SH-SY5Y (cell line): ENCODE measurements at regions not wholly inside any gene's neighbourhood (a gene's known extent, or its start where the extent isn't known, plus 50 kb on each side); places are given as distances from the start of the nearest gene placed in this dataset.

Source experiments
- GATA2 ChIP-seq: IDR thresholded peaks from 2 replicates; pipeline ENCODE4 v1.6.1; 2011; ENCODE audit warnings: mild to moderate bottlenecking, low read depth, low read length
- GATA3 ChIP-seq: IDR thresholded peaks from 2 replicates; pipeline ENCODE4 v1.6.1; 2011; ENCODE audit warnings: low read depth, mild to moderate bottlenecking, low read length, moderate library complexity

DNA sequence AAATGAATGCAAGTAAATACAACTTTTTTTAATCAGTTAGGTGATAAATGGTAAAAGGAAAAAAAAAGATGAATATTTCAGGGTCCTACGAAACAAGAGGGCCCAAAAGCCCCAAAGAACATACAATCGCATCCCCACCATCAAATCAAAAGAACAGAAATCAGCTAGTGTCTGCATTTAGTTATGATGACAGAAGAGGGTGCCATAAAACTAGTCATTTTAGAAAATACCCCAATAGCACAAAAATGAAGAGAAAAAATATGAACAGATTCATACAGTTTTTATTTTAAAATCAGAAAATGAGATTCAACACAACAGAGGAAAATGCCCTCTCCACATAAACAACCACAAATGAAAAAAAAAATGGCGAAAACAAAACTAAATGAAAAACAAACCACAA lies 905.5 kb downstream of the REEP3 start:
- TF ChIP-seq GATA3 (no peak), GATA2 (no peak)
